Heart right ventricle (tissue), 16 donors: ENCODE measurements at regions not wholly inside any gene's neighbourhood (a gene's known extent, or its start where the extent isn't known, plus 50 kb on each side); places are given as distances from the start of the nearest gene placed in this dataset.

Experiments
- ATAC-seq, 8 donors: fragments of 200-7000 bp; cut with Tn5 transposase; one replicate each; pipeline ENCODE4 v1.9.1; 2020; ENCODE audit warnings: mild to moderate bottlenecking in 8 of 8, moderate library complexity in 8 of 8, moderate number of reproducible peaks in 1 of 8
- DNase-seq, 2 donors: peaks; one replicate each; pipeline ENCODE4 v3.0.0-alpha.2; 2020
- H3K27ac ChIP-seq, 10 donors: fragments of 200-600 bp; sonication (generic) in 2 of 10; one replicate each; pipeline versions ENCODE4 v1.5.0 to v1.8.0; 2020 to 2022; ENCODE audit warnings: mild to moderate bottlenecking in 3 of 10
- H3K27me3 ChIP-seq, 7 donors: fragments of 200-600 bp; one replicate each; pipeline ENCODE4 v1.8.0; 2021 to 2022; ENCODE audit warnings: mild to moderate bottlenecking in 2 of 7
- H3K36me3 ChIP-seq, 9 donors: fragments of 200-600 bp; sonication (generic) in 1 of 9; one replicate each; pipeline versions ENCODE4 v1.5.0 to v1.8.0; 2020 to 2022; ENCODE audit warnings: mild to moderate bottlenecking in 2 of 9
- H3K4me1 ChIP-seq, 9 donors: fragments of 200-600 bp; sonication (generic) in 1 of 9; one replicate each; pipeline versions ENCODE4 v1.5.0 to v1.8.0; 2020 to 2022; ENCODE audit warnings: mild to moderate bottlenecking in 4 of 9
- H3K4me3 ChIP-seq, 10 donors: fragments of 200-600 bp; sonication (generic) in 2 of 10; one replicate each; pipeline versions ENCODE4 v1.5.0 to v1.8.0; 2020 to 2022; ENCODE audit warnings: mild to moderate bottlenecking in 7 of 10, moderate library complexity in 2 of 10
- H3K9me3 ChIP-seq, 11 donors: fragments of 200-600 bp in 10 of 11; sonication (generic) in 2 of 11; one replicate each; pipeline versions ENCODE4 v1.5.0 to v1.8.0; 2013 to 2022; ENCODE audit warnings: mild to moderate bottlenecking in 2 of 11, control low read depth in 1 of 11, moderate library complexity in 1 of 11
- WGBS, 2 donors: extraction: QIAGEN DNeasy Blood & Tissue Kit; methylation state at CpG; one replicate each; pipeline ENCODE4 v1.1.7; 2013; ENCODE audit warnings: inconsistent platforms in 1 of 2; 5-methylcytosine and 5-hydroxymethylcytosine counted together
- intact Hi-C, 10 donors: fragments of 100-400 bp; cut with DNase I; formaldehyde crosslinking; loops; one replicate each; pipeline versions ENCODE4 v1.11.1 to v1.14.2; 2022
- TF ChIP-seq, protein P1 (sequence below), 9 donors: fragments of 200-600 bp; sonication (generic) in 2 of 9; IDR thresholded peaks; one replicate each; pipeline versions ENCODE4 v1.5.0 to v1.8.0; 2021 to 2022; ENCODE audit warnings: antibody characterized with exemption in 9 of 9, mild to moderate bottlenecking in 5 of 9, moderate library complexity in 1 of 9
- donor health status: Arrhythmogenic right ventricular cardiomyopathy.
- donor health status: ischemic (EF 13 %, LVEDD 7.1; RV severe dilation, severe dysfunction).
- donor health status: healthy with polysubstance abuse.
- donor health status: DM: no; HTN: yes; CAD: no.
- donor health status: DM: no; HTN: no; CAD: no.
- donor health status: ischemic (EF 25% LVEDD 6.9; RV normal size, moderate dysfunction).
- donor health status: ischemic (EF 25% LVEDD 5.7; RV mildly dilated, moderate dysfunction).
- donor health status: healthy.
- donor health status: DM: yes; HTN: yes; CAD: no.
- donor health status: Ischemic cardiomyopathy.
- donor health status: ischemic (EF 35%, LVEDD 5.7; RV mildly dilated, moderate dysfunction).
- donor health status: nonischemic (EF 11% LVEDD 7.7; RV severe dilation, severe dysfunction).
- donor health status: DM: yes; HTN: yes; CAD: no.
- donor health status: PGD.
- donor health status: ischemic (EF 29% LVEDD 5.4; RV normal size, mild dysfunction).
- donor health status: nonischemic (EF 23%, LVEDD 6.1; RV moderate dilation, normal function).

DNA sequence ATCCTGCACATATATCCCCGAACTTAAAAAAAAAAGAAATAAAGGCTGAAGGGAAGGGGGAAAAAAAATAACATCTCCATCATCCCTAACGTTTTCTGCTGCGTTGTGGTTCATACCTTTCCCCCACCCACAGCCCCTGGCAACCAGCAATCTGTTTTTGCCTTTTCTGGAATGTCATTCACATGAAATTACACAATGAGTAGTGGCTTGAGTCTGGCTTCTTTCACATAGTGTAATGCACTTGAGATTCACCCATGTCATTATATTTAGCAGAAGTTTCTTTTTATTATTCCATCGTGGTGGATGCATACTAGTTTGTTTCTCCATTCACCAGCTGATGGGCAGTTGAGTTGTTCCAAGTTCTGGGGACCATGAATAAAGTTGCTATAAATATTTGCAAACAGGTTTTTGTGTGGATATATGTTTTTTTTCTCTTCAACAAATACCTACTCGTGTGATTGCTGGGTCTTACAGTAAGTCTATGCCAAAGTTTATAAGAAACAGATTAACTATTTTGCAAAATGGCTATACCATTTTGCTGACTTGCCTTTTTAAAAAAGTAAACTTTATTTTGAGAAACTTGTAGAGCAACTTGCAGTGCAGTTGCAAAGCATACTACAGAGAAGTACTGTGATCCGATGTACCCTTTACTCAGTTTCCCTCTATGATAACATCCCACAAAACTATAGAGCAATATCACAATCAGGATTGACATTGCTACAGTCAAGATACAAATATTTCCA lies 322.5 kb downstream of the LPIN1 start:
- TF ChIP-seq, protein P1, sequence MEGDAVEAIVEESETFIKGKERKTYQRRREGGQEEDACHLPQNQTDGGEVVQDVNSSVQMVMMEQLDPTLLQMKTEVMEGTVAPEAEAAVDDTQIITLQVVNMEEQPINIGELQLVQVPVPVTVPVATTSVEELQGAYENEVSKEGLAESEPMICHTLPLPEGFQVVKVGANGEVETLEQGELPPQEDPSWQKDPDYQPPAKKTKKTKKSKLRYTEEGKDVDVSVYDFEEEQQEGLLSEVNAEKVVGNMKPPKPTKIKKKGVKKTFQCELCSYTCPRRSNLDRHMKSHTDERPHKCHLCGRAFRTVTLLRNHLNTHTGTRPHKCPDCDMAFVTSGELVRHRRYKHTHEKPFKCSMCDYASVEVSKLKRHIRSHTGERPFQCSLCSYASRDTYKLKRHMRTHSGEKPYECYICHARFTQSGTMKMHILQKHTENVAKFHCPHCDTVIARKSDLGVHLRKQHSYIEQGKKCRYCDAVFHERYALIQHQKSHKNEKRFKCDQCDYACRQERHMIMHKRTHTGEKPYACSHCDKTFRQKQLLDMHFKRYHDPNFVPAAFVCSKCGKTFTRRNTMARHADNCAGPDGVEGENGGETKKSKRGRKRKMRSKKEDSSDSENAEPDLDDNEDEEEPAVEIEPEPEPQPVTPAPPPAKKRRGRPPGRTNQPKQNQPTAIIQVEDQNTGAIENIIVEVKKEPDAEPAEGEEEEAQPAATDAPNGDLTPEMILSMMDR (IDR thresholded peaks at IDR 0.05), result no peak
- DNase-seq (no peak), ATAC-seq (no peak)
- intact Hi-C loops, result no loop called here
- Histone ChIP-seq H3K9me3 (peaks cover 0 to 10% (median 0%) of the 10 kb centered on the region in 11 donors), H3K27ac (no peak overlapping the region), H3K4me3 (no peak overlapping the region), H3K36me3 (no peaks in the 10 kb centered on the region), H3K27me3 (no peaks in the 10 kb centered on the region), H3K4me1 (no peaks in the 10 kb centered on the region)
- WGBS, 2 donors, result 48 to 65% methylated on average over 6 of the region's 6 CpGs

DNA sequence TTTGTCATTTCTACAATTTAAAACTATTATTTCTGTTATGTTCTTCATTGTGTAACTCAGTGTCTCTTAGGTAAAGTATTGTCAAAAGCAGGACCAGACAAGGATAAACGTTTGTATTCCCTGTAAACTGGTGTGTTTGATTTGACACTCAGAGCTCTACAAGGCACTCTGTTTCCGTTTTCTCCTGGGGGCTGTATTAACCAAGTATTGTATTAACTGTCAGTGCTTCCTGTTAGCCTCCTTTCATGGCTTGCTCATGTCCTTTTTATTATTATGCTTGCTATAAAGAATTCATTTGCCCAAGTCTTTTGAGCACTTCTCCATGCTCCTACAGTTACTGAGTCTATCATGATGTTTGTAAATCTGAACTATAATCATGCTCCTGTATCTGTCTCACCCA lies 323.7 kb downstream of the LPIN1 start:
- H3K27me3 ChIP-seq, result no peaks in the 10 kb centered on the region
- no peak overlapping the region for H3K27ac ChIP-seq
- TF ChIP-seq, protein P1 (IDR thresholded peaks at IDR 0.05), result no peak
- 36 to 46% methylated on average over 2 of the region's 2 CpGs for WGBS, 2 donors
- peaks cover 0 to under 1% (median 0%) of the 10 kb centered on the region in 11 donors for H3K9me3 ChIP-seq
- no peak for DNase-seq
- no peaks in the 10 kb centered on the region for H3K36me3 ChIP-seq
- H3K4me1 ChIP-seq, result no peaks in the 10 kb centered on the region
- intact Hi-C loops, result no loop called here
- ATAC-seq, result no peak
- H3K4me3 ChIP-seq, result no peak overlapping the region

DNA sequence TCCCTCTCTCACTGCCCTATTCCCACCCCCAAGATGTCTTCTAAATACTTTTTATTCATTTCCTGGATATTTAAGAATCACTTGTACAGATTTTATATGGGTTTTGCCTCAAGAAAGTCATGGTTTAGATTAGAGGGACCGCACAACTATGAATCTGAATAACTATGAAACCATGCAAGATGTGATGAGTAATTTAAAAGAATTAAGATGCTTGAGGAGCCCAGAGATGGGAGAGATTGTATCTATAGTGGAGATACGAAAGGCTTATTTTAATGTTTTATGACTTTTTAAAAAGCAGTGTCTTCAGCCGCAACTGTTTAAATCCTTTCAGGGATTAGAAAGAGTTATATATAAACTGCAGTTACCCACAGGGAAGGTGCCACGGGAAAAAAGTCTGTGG lies 324.1 kb downstream of the LPIN1 start:
- H3K9me3 ChIP-seq, result no peaks in the 10 kb centered on the region
- no peaks in the 10 kb centered on the region for H3K36me3 ChIP-seq
- intact Hi-C loops, result no loop called here
- no peak overlapping the region for H3K4me3 ChIP-seq
- H3K27ac ChIP-seq, result no peak overlapping the region
- 95 to 96% methylated on average over 4 of the region's 4 CpGs for WGBS, 2 donors
- H3K4me1 ChIP-seq, result no peaks in the 10 kb centered on the region
- ATAC-seq (no peak), DNase-seq (no peak)
- TF ChIP-seq, protein P1 (IDR thresholded peaks at IDR 0.05), result no peak
- H3K27me3 ChIP-seq, result no peaks in the 10 kb centered on the region

DNA sequence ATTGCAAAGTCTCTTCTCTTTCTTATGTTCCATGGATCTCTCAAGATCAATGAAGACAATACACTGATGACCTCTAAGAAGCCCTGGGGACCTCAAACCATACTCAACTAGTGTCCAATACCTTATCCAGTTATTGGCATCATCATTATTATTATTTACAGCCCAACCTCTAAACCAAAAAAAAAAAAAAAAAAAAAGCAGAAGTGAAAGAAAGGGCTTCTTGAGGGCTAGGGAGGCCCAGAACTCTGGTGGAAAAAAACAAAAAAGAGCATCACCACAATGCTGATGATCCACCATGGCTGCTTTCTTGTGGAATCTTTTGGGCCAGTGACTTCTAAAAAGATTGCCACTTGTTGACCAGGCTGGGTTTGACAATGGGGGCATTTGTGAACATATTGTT lies 324.9 kb downstream of the LPIN1 start:
- H3K4me1 ChIP-seq, result no peaks in the 10 kb centered on the region
- H3K27me3 ChIP-seq, result no peaks in the 10 kb centered on the region
- no peaks in the 10 kb centered on the region for H3K9me3 ChIP-seq
- intact Hi-C loops, result no loop called here
- DNase-seq (no peak), ATAC-seq (no peak)
- H3K27ac ChIP-seq, result no peak overlapping the region
- no peak overlapping the region for H3K4me3 ChIP-seq
- no peaks in the 10 kb centered on the region for H3K36me3 ChIP-seq
- TF ChIP-seq, protein P1 (IDR thresholded peaks at IDR 0.05), result no peak
